ENCODE measurements at regions not wholly inside any gene's neighbourhood (a gene's known extent, or its start where the extent isn't known, plus 50 kb on each side); places are given as distances from the start of the nearest gene placed in this dataset.
"Not testable (repeated sequence)": the region's sequence is repeated elsewhere in the genome, so short reads cannot be mapped to it uniquely, and the experiment has no call there.

DNA sequence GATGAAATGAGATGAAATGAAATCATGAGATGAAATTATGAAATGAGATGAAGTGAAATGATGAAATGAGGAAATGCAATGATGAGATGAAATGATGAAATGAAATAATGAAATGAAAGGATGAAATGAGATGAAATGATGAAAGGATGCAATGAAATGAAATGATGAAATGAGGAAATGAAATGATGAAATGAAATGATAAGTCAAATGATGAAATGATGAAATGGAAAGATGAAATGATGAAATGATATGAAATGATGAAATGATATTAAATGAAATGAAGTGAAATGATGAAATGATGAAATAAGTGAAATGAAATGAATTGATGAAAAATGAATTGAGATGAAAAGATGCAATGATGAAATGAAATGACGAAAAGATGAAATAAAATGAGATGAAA is 220.2 kb upstream of the VKORC1L1 start:
- H3K79me1 ChIP-seq (ENCODE audit: low read depth, low read length); H2BK5ac ChIP-seq (ENCODE audit: low read depth, low read length); DNase-seq (ENCODE audit: low read depth in 1 of 2, low spot score in 2 of 2); POLR2A ChIA-PET (ENCODE audit: partially characterized antibody); H4K5ac ChIP-seq (ENCODE audit: insufficient read length, low read depth, low read length); H3K27ac ChIP-seq (ENCODE audit: low read depth, low read length); H3K4me2 ChIP-seq (ENCODE audit: insufficient read depth in 1 of 2, low read depth in 2 of 2, low read length in 2 of 2); H2BK12ac ChIP-seq (ENCODE audit: low read depth, low read length); H2BK15ac ChIP-seq (ENCODE audit: low read length); H2BK120ac ChIP-seq (replicated peaks; ENCODE audit: low read depth, low read length); H3K36me3 ChIP-seq (ENCODE audit: control insufficient read depth in 2 of 4, insufficient read depth in 4 of 4, low read length in 3 of 4); H3K4me3 ChIP-seq (ENCODE audit: extremely low read depth in 1 of 4, insufficient read depth in 2 of 4, low read depth in 3 of 4, low read length in 4 of 4); H3K23ac ChIP-seq (ENCODE audit: insufficient read length); H3K18ac ChIP-seq (ENCODE audit: extremely low read depth, low read length); CTCF ChIA-PET (ENCODE audit: partially characterized antibody); FAIRE-seq; H4K91ac ChIP-seq (replicated peaks; ENCODE audit: insufficient read length, low read length); H3K9ac ChIP-seq (replicated peaks in 1 of 4; ENCODE audit: extremely low read depth in 1 of 4, low read depth in 3 of 4, low read length in 3 of 4); H4K20me1 ChIP-seq (replicated peaks in 1 of 2; ENCODE audit: control insufficient read depth in 1 of 2, insufficient read depth in 2 of 2, low read length in 2 of 2); H3K4me1 ChIP-seq (replicated peaks in 1 of 4; ENCODE audit: control insufficient read depth in 3 of 4, insufficient read depth in 4 of 4, low read length in 3 of 4); H3K14ac ChIP-seq (ENCODE audit: insufficient read length); H2AFZ ChIP-seq (ENCODE audit: low read length); H3K79me2 ChIP-seq (ENCODE audit: control insufficient read depth in 1 of 2, insufficient read depth in 2 of 2, low read length in 2 of 2); H2BK20ac ChIP-seq (ENCODE audit: low read length); H3K4ac ChIP-seq (replicated peaks; ENCODE audit: insufficient read length, low read depth, low read length); H2AK5ac ChIP-seq (ENCODE audit: low read depth, low read length); H3K23me2 ChIP-seq (ENCODE audit: low read depth, low read length); H4K8ac ChIP-seq (ENCODE audit: extremely low read depth, insufficient read depth, low read length); H3K9me3 ChIP-seq (ENCODE audit: insufficient read depth in 2 of 2, low read depth in 1 of 2, low read length in 1 of 2); H3K27me3 ChIP-seq (replicated peaks in 1 of 4; ENCODE audit: control insufficient read depth in 3 of 4, extremely low read depth in 1 of 4, insufficient read depth in 3 of 4, low read length in 3 of 4); H3K56ac ChIP-seq (replicated peaks; ENCODE audit: insufficient read length, low read depth, low read length): not testable (repeated sequence)
- WGBS, 2 experiments (ENCODE audit: extremely low coverage in 1 of 2, insufficient coverage in 1 of 2, insufficient read length in 1 of 2, insufficient replicate concordance in 2 of 2, low coverage in 1 of 2, low lambda C conversion rate in 2 of 2, missing lambda C conversion rate in 1 of 2) = no CpG with 5 or more reads among the region's 1 CpG

DNA sequence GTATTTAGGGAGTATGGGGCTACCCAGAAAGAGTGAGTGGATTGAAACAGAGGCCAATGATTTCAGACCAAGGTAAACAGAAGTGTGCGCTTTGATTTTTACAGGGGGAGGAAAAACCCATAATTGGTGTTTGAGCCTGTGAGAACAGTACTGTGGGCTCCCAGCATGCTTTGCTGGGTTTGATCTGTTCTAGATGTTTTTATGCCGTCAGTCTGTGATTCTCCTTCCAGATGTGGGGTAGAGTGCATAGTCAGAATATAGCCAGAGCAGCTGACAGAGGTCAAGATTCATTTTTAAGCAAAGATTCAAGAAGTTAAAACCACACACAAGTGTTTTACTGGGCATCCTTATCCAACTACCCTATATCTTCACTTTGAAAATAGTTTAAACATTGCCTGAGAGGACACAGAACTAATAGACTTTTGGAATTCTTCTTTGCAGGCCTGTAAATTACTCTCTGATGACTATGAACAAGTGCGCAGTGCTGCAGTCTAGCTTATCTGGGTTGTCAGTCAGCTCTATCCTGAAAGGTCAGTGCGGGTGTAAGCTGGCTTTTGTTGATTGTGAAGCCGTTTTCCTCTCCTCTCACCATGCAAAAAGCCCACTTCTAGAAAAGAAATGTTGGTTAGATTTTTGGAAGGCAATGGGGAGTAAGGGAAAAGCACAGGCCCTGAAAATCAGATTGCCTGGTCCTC is 216.2 kb upstream of the VKORC1L1 start:
- H3K23me2 ChIP-seq (ENCODE audit: low read depth, low read length); H3K14ac ChIP-seq (ENCODE audit: insufficient read length); H2BK20ac ChIP-seq (ENCODE audit: low read length); H4K5ac ChIP-seq (ENCODE audit: insufficient read length, low read depth, low read length); H2AFZ ChIP-seq (ENCODE audit: low read length); H2BK15ac ChIP-seq (ENCODE audit: low read length); POLR2A ChIA-PET (ENCODE audit: partially characterized antibody); H2AK5ac ChIP-seq (ENCODE audit: low read depth, low read length); H3K18ac ChIP-seq (ENCODE audit: extremely low read depth, low read length); H4K91ac ChIP-seq (replicated peaks; ENCODE audit: insufficient read length, low read length); CTCF ChIA-PET (ENCODE audit: partially characterized antibody); H3K4ac ChIP-seq (replicated peaks; ENCODE audit: insufficient read length, low read depth, low read length); H3K27me3 ChIP-seq (replicated peaks in 1 of 4; ENCODE audit: control insufficient read depth in 3 of 4, extremely low read depth in 1 of 4, insufficient read depth in 3 of 4, low read length in 3 of 4); FAIRE-seq; H2BK12ac ChIP-seq (ENCODE audit: low read depth, low read length); H3K4me1 ChIP-seq (replicated peaks in 1 of 4; ENCODE audit: control insufficient read depth in 3 of 4, insufficient read depth in 4 of 4, low read length in 3 of 4); H3K79me2 ChIP-seq (ENCODE audit: control insufficient read depth in 1 of 2, insufficient read depth in 2 of 2, low read length in 2 of 2); DNase-seq (ENCODE audit: low read depth in 1 of 2, low spot score in 2 of 2); H3K23ac ChIP-seq (ENCODE audit: insufficient read length); H3K79me1 ChIP-seq (ENCODE audit: low read depth, low read length); H3K4me2 ChIP-seq (ENCODE audit: insufficient read depth in 1 of 2, low read depth in 2 of 2, low read length in 2 of 2); H2BK120ac ChIP-seq (replicated peaks; ENCODE audit: low read depth, low read length); H4K20me1 ChIP-seq (replicated peaks in 1 of 2; ENCODE audit: control insufficient read depth in 1 of 2, insufficient read depth in 2 of 2, low read length in 2 of 2); H3K4me3 ChIP-seq (ENCODE audit: extremely low read depth in 1 of 4, insufficient read depth in 2 of 4, low read depth in 3 of 4, low read length in 4 of 4); H3K27ac ChIP-seq (ENCODE audit: low read depth, low read length); H2BK5ac ChIP-seq (ENCODE audit: low read depth, low read length); H3K56ac ChIP-seq (replicated peaks; ENCODE audit: insufficient read length, low read depth, low read length); H3K9me3 ChIP-seq (ENCODE audit: insufficient read depth in 2 of 2, low read depth in 1 of 2, low read length in 1 of 2); H3K9ac ChIP-seq (replicated peaks in 1 of 4; ENCODE audit: extremely low read depth in 1 of 4, low read depth in 3 of 4, low read length in 3 of 4); H4K8ac ChIP-seq (ENCODE audit: extremely low read depth, insufficient read depth, low read length); H3K36me3 ChIP-seq (ENCODE audit: control insufficient read depth in 2 of 4, insufficient read depth in 4 of 4, low read length in 3 of 4): not testable (repeated sequence)
- whole genome bisulfite sequencing, 2 experiments (ENCODE audit: extremely low coverage in 1 of 2, insufficient coverage in 1 of 2, insufficient read length in 1 of 2, insufficient replicate concordance in 2 of 2, low coverage in 1 of 2, low lambda C conversion rate in 2 of 2, missing lambda C conversion rate in 1 of 2) = no CpG with 5 or more reads among the region's 5 CpGs

Measured in H1 (cell line).